Sigmoid colon (tissue), 4 donors: ENCODE measurements at regions not wholly inside any gene's neighbourhood (a gene's known extent, or its start where the extent isn't known, plus 50 kb on each side); places are given as distances from the start of the nearest gene placed in this dataset.

Source experiments
- CTCF ChIP-seq, 4 experiments: fragments of 450-650 bp in 3 of 4; fragments of 200-600 bp in 1 of 4; IDR thresholded peaks; one replicate each; pipeline ENCODE4 v1.5.1; 2016 to 2019; ENCODE audit warnings: antibody characterized with exemption in 4 of 4, mild to moderate bottlenecking in 3 of 4, moderate library complexity in 2 of 4
- EP300 ChIP-seq, 4 donors: sonication (generic); formaldehyde crosslinking; IDR thresholded peaks; one replicate each; pipeline ENCODE4 v1.6.1; 2017; ENCODE audit warnings: antibody characterized with exemption in 4 of 4
- POLR2A ChIP-seq, 2 donors: fragments of 450-650 bp; IDR thresholded peaks; one replicate each; pipeline ENCODE4 v1.6.1; 2016; ENCODE audit warnings: antibody characterized with exemption in 2 of 2, mild to moderate bottlenecking in 2 of 2, moderate library complexity in 2 of 2
- POLR2AphosphoS5 ChIP-seq, 4 donors: sonication (generic); formaldehyde crosslinking; IDR thresholded peaks; one replicate each; pipeline ENCODE4 v1.6.1; 2017; ENCODE audit warnings: antibody characterized with exemption in 4 of 4

GRCh38 chr13:74597526-74597925 is 463.3 kb upstream of the KLF12 start:
- TF ChIP-seq CTCF (IDR thresholded peaks at IDR 0.05) (no peak), POLR2AphosphoS5 (IDR thresholded peaks at IDR 0.05) (no peak), EP300 (IDR thresholded peaks at IDR 0.05) (no peak), POLR2A (IDR thresholded peaks at IDR 0.05) (no peak)
